ENCODE measurements at regions not wholly inside any gene's neighbourhood (a gene's known extent, or its start where the extent isn't known, plus 50 kb on each side); places are given as distances from the start of the nearest gene placed in this dataset.

GRCh38 chr18:25876330-25876948 is 214.0 kb downstream of the SS18 start:
- TF ChIP-seq CTCF (conservative IDR thresholded peaks at IDR 0.05; ENCODE audit: low read depth, low read length) = no peak
- DNase-seq (ENCODE audit: low read depth) = no peak
- H3K4me3 ChIP-seq (ENCODE audit: low read depth, low read length) = no peak overlapping the region

- no peak overlapping the region for H3K4me3 ChIP-seq (ENCODE audit: low read depth, low read length)
- DNase-seq (ENCODE audit: low read depth) = peak; percentile 10
- no peak for TF ChIP-seq CTCF (conservative IDR thresholded peaks at IDR 0.05; ENCODE audit: low read depth, low read length)
Measured at GRCh38 chr18:25875551-25876240, 214.7 kb downstream of the SS18 start.

DNA sequence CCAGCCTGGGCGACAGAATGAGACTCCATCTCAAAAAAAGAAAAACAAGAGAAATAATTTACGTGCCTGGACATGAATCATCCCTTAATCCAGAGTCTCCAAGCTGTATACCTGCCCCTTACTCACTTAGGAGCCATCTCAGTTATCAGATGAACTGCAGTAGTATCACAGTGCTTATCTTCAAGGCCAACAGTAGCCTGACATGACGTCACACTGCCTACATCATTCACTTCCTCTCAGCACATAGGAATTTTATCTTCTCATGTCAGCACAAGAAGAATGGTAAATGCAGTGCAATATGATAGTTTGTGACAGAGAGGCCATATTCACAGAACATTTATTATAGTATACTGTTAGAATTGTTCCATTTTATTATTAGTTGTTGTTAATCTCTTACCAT is 216.6 kb downstream of the SS18 start:
- no peak overlapping the region for H3K4me3 ChIP-seq (ENCODE audit: low read depth, low read length)
- DNase-seq (ENCODE audit: low read depth) = no peak
- TF ChIP-seq CTCF (conservative IDR thresholded peaks at IDR 0.05; ENCODE audit: low read depth, low read length) = no peak

- no peak for TF ChIP-seq CTCF (conservative IDR thresholded peaks at IDR 0.05; ENCODE audit: low read depth, low read length)
- DNase-seq (ENCODE audit: low read depth) = no peak
- H3K4me3 ChIP-seq (ENCODE audit: low read depth, low read length) = no peak overlapping the region
Measured at GRCh38 chr18:25866331-25866730, 224.1 kb downstream of the SS18 start.

- no peak for TF ChIP-seq CTCF (conservative IDR thresholded peaks at IDR 0.05; ENCODE audit: low read depth, low read length)
Measured at GRCh38 chr18:25862881-25863600, 227.4 kb downstream of the SS18 start.

DNA sequence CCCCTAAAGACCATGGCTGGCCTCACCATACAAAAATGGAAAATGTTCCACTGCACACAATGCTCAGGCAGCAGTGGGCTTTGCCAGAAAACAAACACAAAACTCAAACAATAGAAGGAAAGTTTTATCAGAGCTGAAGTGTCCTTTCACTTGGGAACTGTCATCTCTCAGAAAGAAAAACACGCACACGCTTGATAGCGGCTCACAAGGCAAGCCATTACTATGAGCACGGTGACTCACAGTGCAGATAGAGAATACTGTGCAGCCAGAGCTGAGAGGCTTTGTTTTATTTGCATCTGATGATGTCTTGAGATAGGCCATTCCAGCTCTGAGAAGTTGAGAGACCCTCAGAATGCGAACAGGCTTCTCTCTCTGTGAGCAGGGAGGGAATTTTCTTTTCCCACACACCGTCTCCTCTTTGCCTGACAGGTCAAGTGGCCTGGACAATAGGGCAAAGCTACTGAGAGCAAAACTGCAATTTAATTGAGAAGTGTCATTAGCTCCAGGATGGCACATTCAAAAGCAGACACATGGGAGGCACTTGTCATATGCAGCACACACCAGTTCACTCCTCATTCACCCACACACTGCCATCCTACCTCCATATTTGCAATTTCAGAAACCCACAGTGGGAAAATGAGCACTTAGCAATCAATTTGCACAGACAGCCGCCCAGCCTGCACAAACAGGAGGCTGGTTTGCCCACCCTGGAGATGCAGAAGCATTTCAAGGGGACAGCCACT is 236.6 kb downstream of the SS18 start:
- no peak overlapping the region for H3K4me3 ChIP-seq (ENCODE audit: low read depth, low read length)
- DNase-seq (ENCODE audit: low read depth) = no peak
- no peak for TF ChIP-seq CTCF (conservative IDR thresholded peaks at IDR 0.05; ENCODE audit: low read depth, low read length)

More at GRCh38 chr18:25862881-25863600, 227.4 kb downstream of the SS18 start:
- no peak for DNase-seq (ENCODE audit: low read depth)
- no peak overlapping the region for H3K4me3 ChIP-seq (ENCODE audit: low read depth, low read length)
